Gastroesophageal sphincter (tissue), 4 donors: ENCODE measurements at regions not wholly inside any gene's neighbourhood (a gene's known extent, or its start where the extent isn't known, plus 50 kb on each side); places are given as distances from the start of the nearest gene placed in this dataset.

Experiments used
- ATAC-seq: fragments of 150-250 bp; one replicate; pipeline ENCODE4 v1.9.1; 2016; ENCODE audit warnings: mild to moderate bottlenecking, moderate library complexity
- H3K27ac ChIP-seq, 4 donors: fragments of 200-600 bp; sonication (generic) in 3 of 4; 1 replicate in 3 of 4; 2 replicates in 1 of 4; pipeline ENCODE4 v1.5.1; 2016 to 2019
- H3K27me3 ChIP-seq: fragments of 200-600 bp; sonication (generic); one replicate; pipeline ENCODE4 v1.5.1; 2019
- H3K36me3 ChIP-seq, 2 donors: fragments of 200-600 bp; sonication (generic); one replicate each; pipeline ENCODE4 v1.5.1; 2019; ENCODE audit warnings: control low read depth in 1 of 2
- H3K4me1 ChIP-seq, 3 donors: fragments of 200-600 bp; sonication (generic); 1 replicate in 2 of 3; 2 replicates in 1 of 3; pipeline ENCODE4 v1.5.1; 2016 to 2019; ENCODE audit warnings: control low read depth in 2 of 3
- H3K4me3 ChIP-seq, 2 donors: fragments of 200-600 bp; sonication (generic); one replicate each; pipeline ENCODE4 v1.5.1; 2019; ENCODE audit warnings: mild to moderate bottlenecking in 1 of 2, moderate library complexity in 1 of 2
- H3K9me3 ChIP-seq, 3 donors: fragments of 200-600 bp; sonication (generic); one replicate each; pipeline ENCODE4 v1.5.1; 2017 to 2019; ENCODE audit warnings: control low read depth in 2 of 3
- CTCF ChIP-seq, 4 experiments: fragments of 200-600 bp in 2 of 4; fragments of 450-650 bp in 2 of 4; sonication (generic) in 1 of 4; IDR thresholded peaks; one replicate each; pipeline ENCODE4 v1.5.1; 2017 to 2019; ENCODE audit warnings: antibody characterized with exemption in 4 of 4, mild to moderate bottlenecking in 2 of 4, moderate library complexity in 2 of 4
- EP300 ChIP-seq: sonication (generic); formaldehyde crosslinking; IDR thresholded peaks from one replicate; pipeline ENCODE4 v1.6.1; 2017; ENCODE audit warnings: antibody characterized with exemption, mild to moderate bottlenecking
- POLR2A ChIP-seq, 2 donors: fragments of 450-650 bp; IDR thresholded peaks; one replicate each; pipeline ENCODE4 v1.6.1; 2017; ENCODE audit warnings: antibody characterized with exemption in 2 of 2, mild to moderate bottlenecking in 2 of 2, moderate library complexity in 1 of 2
- POLR2AphosphoS5 ChIP-seq: sonication (generic); formaldehyde crosslinking; IDR thresholded peaks from one replicate; pipeline ENCODE4 v1.6.1; 2017; ENCODE audit warnings: antibody characterized with exemption
- WGBS, 2 donors: methylation state at CpG; one replicate each; pipeline ENCODE4 v1.1.5; 2018; ENCODE audit warnings: low coverage in 1 of 2; 5-methylcytosine and 5-hydroxymethylcytosine counted together

- peaks cover 3 to 31% (median 10%) of the 10 kb centered on the region in 3 donors for H3K4me1 ChIP-seq
- 67% methylated on average over 1 of the region's 1 CpG for WGBS, 2 donors
- no peak overlapping the region for H3K27ac ChIP-seq
- H3K36me3 ChIP-seq: no peaks in the 10 kb centered on the region
- H3K9me3 ChIP-seq: no peaks in the 10 kb centered on the region
- H3K27me3 ChIP-seq: no peaks in the 10 kb centered on the region
- no peak overlapping the region for H3K4me3 ChIP-seq
- TF ChIP-seq POLR2AphosphoS5: no peak
- TF ChIP-seq CTCF (IDR thresholded peaks at IDR 0.05): no peak
- TF ChIP-seq POLR2A (IDR thresholded peaks at IDR 0.05): no peak
- no peak for TF ChIP-seq EP300
- ATAC-seq: no peak
These were observed 254.6 kb downstream of the COG6 start for GRCh38 chr13:39910041-39910440.

GRCh38 chr13:39910833-39911232 is 255.4 kb downstream of the COG6 start:
- no peaks in the 10 kb centered on the region for H3K9me3 ChIP-seq
- no peaks in the 10 kb centered on the region for H3K27me3 ChIP-seq
- no peak for ATAC-seq
- TF ChIP-seq CTCF (IDR thresholded peaks at IDR 0.05): no peak
- H3K27ac ChIP-seq: no peak overlapping the region
- no peak overlapping the region for H3K4me3 ChIP-seq
- no peaks in the 10 kb centered on the region for H3K36me3 ChIP-seq
- peaks cover 3 to 31% (median 10%) of the 10 kb centered on the region in 3 donors for H3K4me1 ChIP-seq

GRCh38 chr13:39913339-39913738 is 257.9 kb downstream of the COG6 start:
- Histone ChIP-seq H3K27me3 (no peaks in the 10 kb centered on the region), H3K27ac (peak overlapping the region in 2 of 4 donors; percentile 14 to 49), H3K4me1 (peaks cover 3 to 31% (median 10%) of the 10 kb centered on the region in 3 donors), H3K4me3 (no peak overlapping the region), H3K9me3 (no peaks in the 10 kb centered on the region), H3K36me3 (no peaks in the 10 kb centered on the region)
- 100% methylated on average over 3 to 4 of the region's 4 CpGs for WGBS, 2 donors
- no peak for TF ChIP-seq CTCF (IDR thresholded peaks at IDR 0.05)
- TF ChIP-seq POLR2A (IDR thresholded peaks at IDR 0.05): no peak
- TF ChIP-seq EP300: no peak
- no peak for TF ChIP-seq POLR2AphosphoS5
- ATAC-seq: no peak

GRCh38 chr13:39913928-39914327 is 258.5 kb downstream of the COG6 start:
- WGBS, 2 donors: 25 to 71% methylated on average over 2 of the region's 2 CpGs
- H3K27ac ChIP-seq: peak overlapping the region in 3 of 4 donors; percentile 39 to 50 (median 49)

GRCh38 chr13:39915418-39915817 is 260.0 kb downstream of the COG6 start:
- peak; percentile 48 for ATAC-seq
- Histone ChIP-seq H3K4me3 (no peak overlapping the region), H3K9me3 (no peaks in the 10 kb centered on the region), H3K36me3 (no peaks in the 10 kb centered on the region), H3K27ac (no peak overlapping the region), H3K27me3 (no peaks in the 10 kb centered on the region), H3K4me1 (peaks cover 3 to 22% (median 10%) of the 10 kb centered on the region in 3 donors)
- TF ChIP-seq POLR2A (IDR thresholded peaks at IDR 0.05) (no peak), CTCF (IDR thresholded peaks at IDR 0.05) (no peak), POLR2AphosphoS5 (no peak), EP300 (no peak)

More at GRCh38 chr13:39913928-39914327, 258.5 kb downstream of the COG6 start:
- Histone ChIP-seq H3K9me3 (no peaks in the 10 kb centered on the region), H3K4me1 (peaks cover 3 to 31% (median 10%) of the 10 kb centered on the region in 3 donors), H3K4me3 (no peak overlapping the region), H3K36me3 (no peaks in the 10 kb centered on the region), H3K27me3 (no peaks in the 10 kb centered on the region)
- no peak for TF ChIP-seq POLR2A (IDR thresholded peaks at IDR 0.05)
- TF ChIP-seq EP300: no peak
- TF ChIP-seq POLR2AphosphoS5: peak; percentile 42
- no peak for TF ChIP-seq CTCF (IDR thresholded peaks at IDR 0.05)
- ATAC-seq: peak; percentile 87
